H1 (cell line): ENCODE measurements at regions not wholly inside any gene's neighbourhood (a gene's known extent, or its start where the extent isn't known, plus 50 kb on each side); places are given as distances from the start of the nearest gene placed in this dataset.

Source experiments
- CTCF ChIA-PET: fragments of 300-600 bp; sonication (Branson Sonifier 250); formaldehyde crosslinking; loops from one replicate; lab custom pipeline; 2021; ENCODE audit not compliant: partially characterized antibody; lab: Charles Lee
- POLR2A ChIA-PET: fragments of 300-600 bp; sonication (Branson Sonifier 250); formaldehyde crosslinking; loops from one replicate; lab custom pipeline; 2021; ENCODE audit warnings: inconsistent platforms; ENCODE audit not compliant: partially characterized antibody; lab: Charles Lee
- DNase-seq, 2 experiments: peaks; one replicate each; pipeline versions ENCODE4 v3.0.0 to v3.0.0-alpha.2; 2010 to 2022; ENCODE audit warnings: low spot score in 2 of 2, low read depth in 1 of 2, mixed read lengths in 1 of 2
- FAIRE-seq: peaks from 2 replicates; lab custom pipeline; 2011; peaks lifted over from hg19 to GRCh38; lab: Jason Lieb, UNC
- H2AFZ ChIP-seq: 2 replicates; pipeline ENCODE4 v1.8.1; 2012; ENCODE audit warnings: low read length, inconsistent platforms
- H2AK5ac ChIP-seq: 2 replicates; pipeline ENCODE4 v1.6.1; 2013; ENCODE audit warnings: low read depth, low read length
- H2BK120ac ChIP-seq: replicated peaks from 2 replicates; pipeline ENCODE3; 2013; ENCODE audit warnings: low read depth, low read length, inconsistent platforms
- H2BK12ac ChIP-seq: 2 replicates; pipeline ENCODE4 v1.6.1; 2013; ENCODE audit warnings: low read depth, low read length
- H2BK15ac ChIP-seq: 2 replicates; pipeline ENCODE4 v1.6.1; 2013; ENCODE audit warnings: low read length
- H2BK20ac ChIP-seq: 2 replicates; pipeline ENCODE4 v1.6.1; 2013; ENCODE audit warnings: low read length
- H2BK5ac ChIP-seq: 2 replicates; pipeline ENCODE4 v1.6.1; 2013; ENCODE audit warnings: low read depth, low read length
- H3K14ac ChIP-seq: 2 replicates; pipeline ENCODE4 v1.6.1; 2013; ENCODE audit warnings: inconsistent platforms; ENCODE audit not compliant: insufficient read length
- H3K18ac ChIP-seq: 2 replicates; pipeline ENCODE4 v1.6.1; 2013; ENCODE audit warnings: low read length; ENCODE audit errors: extremely low read depth
- H3K23ac ChIP-seq: 2 replicates; pipeline ENCODE4 v1.6.1; 2013; ENCODE audit warnings: inconsistent platforms; ENCODE audit not compliant: insufficient read length
- H3K23me2 ChIP-seq: 2 replicates; pipeline ENCODE4 v1.6.1; 2013; ENCODE audit warnings: low read depth, low read length
- H3K27ac ChIP-seq: 2 replicates; pipeline ENCODE4 v1.6.1; 2011; ENCODE audit warnings: low read depth, low read length, inconsistent platforms
- H3K27me3 ChIP-seq, 4 experiments: replicated peaks in 1 of 4; 1 replicate in 1 of 4; 2 replicates in 3 of 4; pipeline versions ENCODE4 v1.6.1 to v1.8.1; 2011 to 2013; ENCODE audit warnings: low read length in 3 of 4, mild to moderate bottlenecking in 3 of 4, inconsistent platforms in 2 of 4, mixed read lengths in 2 of 4, moderate library complexity in 1 of 4; ENCODE audit not compliant: control insufficient read depth in 3 of 4, insufficient read depth in 3 of 4; ENCODE audit errors: extremely low read depth in 1 of 4
- H3K36me3 ChIP-seq, 4 experiments: 2 replicates each; pipeline versions ENCODE4 v1.6.1 to v1.8.1; 2011 to 2013; ENCODE audit warnings: mild to moderate bottlenecking in 4 of 4, low read length in 3 of 4, moderate library complexity in 2 of 4, control low read depth in 1 of 4, inconsistent platforms in 1 of 4; ENCODE audit not compliant: insufficient read depth in 4 of 4, control insufficient read depth in 2 of 4
- H3K4ac ChIP-seq: replicated peaks from 2 replicates; pipeline ENCODE3; 2013; ENCODE audit warnings: low read length, low read depth, mixed read lengths, inconsistent platforms; ENCODE audit not compliant: insufficient read length
- H3K4me1 ChIP-seq, 4 experiments: replicated peaks in 1 of 4; 1 replicate in 1 of 4; 2 replicates in 3 of 4; pipeline versions ENCODE4 v1.6.1 to v1.8.1; 2011 to 2013; ENCODE audit warnings: low read length in 3 of 4, inconsistent platforms in 2 of 4, mixed read lengths in 1 of 4; ENCODE audit not compliant: insufficient read depth in 4 of 4, control insufficient read depth in 3 of 4
- H3K4me2 ChIP-seq, 2 experiments: 2 replicates each; pipeline versions ENCODE4 v1.6.1 to v1.8.1; 2011 to 2013; ENCODE audit warnings: low read depth in 2 of 2, low read length in 2 of 2, control low read depth in 1 of 2, inconsistent platforms in 1 of 2, mild to moderate bottlenecking in 1 of 2; ENCODE audit not compliant: insufficient read depth in 1 of 2
- H3K4me3 ChIP-seq, 4 experiments: fragments of 200-600, 300-600 bp in 1 of 4; sonication (generic), shearing (Covaris generic), sonication (Bioruptor Twin) in 1 of 4; 2 replicates each; pipeline versions ENCODE4 v1.5.1 to v1.8.1; 2011 to 2016; ENCODE audit warnings: low read length in 4 of 4, low read depth in 3 of 4, control low read depth in 2 of 4, inconsistent platforms in 2 of 4, mild to moderate bottlenecking in 2 of 4, mixed read lengths in 1 of 4, moderate library complexity in 1 of 4; ENCODE audit not compliant: insufficient read depth in 2 of 4; ENCODE audit errors: extremely low read depth in 1 of 4
- H3K56ac ChIP-seq: replicated peaks from 2 replicates; pipeline ENCODE3; 2013; ENCODE audit warnings: low read depth, mild to moderate bottlenecking, mixed read lengths, low read length, inconsistent platforms; ENCODE audit not compliant: insufficient read length
- H3K79me1 ChIP-seq: 2 replicates; pipeline ENCODE4 v1.6.1; 2013; ENCODE audit warnings: low read depth, low read length, control low read depth
- H3K79me2 ChIP-seq, 2 experiments: 2 replicates each; pipeline versions ENCODE4 v1.6.1 to v1.8.1; 2012 to 2013; ENCODE audit warnings: low read length in 2 of 2, mild to moderate bottlenecking in 2 of 2, inconsistent platforms in 1 of 2; ENCODE audit not compliant: insufficient read depth in 2 of 2, control insufficient read depth in 1 of 2
- H3K9ac ChIP-seq, 4 experiments: replicated peaks in 1 of 4; 1 replicate in 1 of 4; 2 replicates in 3 of 4; pipeline versions ENCODE4 v1.6.1 to v1.8.1; 2011 to 2013; ENCODE audit warnings: low read depth in 3 of 4, low read length in 3 of 4, control low read depth in 2 of 4, mild to moderate bottlenecking in 2 of 4, moderate library complexity in 2 of 4, inconsistent platforms in 1 of 4; ENCODE audit errors: extremely low read depth in 1 of 4
- H3K9me3 ChIP-seq, 2 experiments: 2 replicates each; pipeline versions ENCODE4 v1.6.1 to v1.8.1; 2012 to 2013; ENCODE audit warnings: mild to moderate bottlenecking in 2 of 2, moderate library complexity in 2 of 2, control low read depth in 1 of 2, inconsistent platforms in 1 of 2, low read depth in 1 of 2, low read length in 1 of 2, mixed read lengths in 1 of 2; ENCODE audit not compliant: insufficient read depth in 2 of 2
- H4K20me1 ChIP-seq, 2 experiments: replicated peaks in 1 of 2; 2 replicates each; pipeline versions ENCODE3 to v1.8.1; 2011 to 2013; ENCODE audit warnings: inconsistent platforms in 2 of 2, low read length in 2 of 2, mild to moderate bottlenecking in 1 of 2; ENCODE audit not compliant: insufficient read depth in 2 of 2, control insufficient read depth in 1 of 2
- H4K5ac ChIP-seq: 2 replicates; pipeline ENCODE4 v1.6.1; 2013; ENCODE audit warnings: low read length, low read depth, mixed read lengths, inconsistent platforms; ENCODE audit not compliant: insufficient read length
- H4K8ac ChIP-seq: 2 replicates; pipeline ENCODE4 v1.8.0; 2013; ENCODE audit warnings: mild to moderate bottlenecking, moderate library complexity, low read length, inconsistent platforms; ENCODE audit not compliant: insufficient read depth; ENCODE audit errors: extremely low read depth
- H4K91ac ChIP-seq: replicated peaks from 2 replicates; pipeline ENCODE3; 2013; ENCODE audit warnings: low read length, mixed read lengths, inconsistent platforms; ENCODE audit not compliant: insufficient read length
- ATF2 ChIP-seq: IDR thresholded peaks from 2 replicates; pipeline ENCODE4 v1.6.1; 2012; ENCODE audit warnings: low read length, inconsistent platforms
- HDAC6 ChIP-seq: IDR thresholded peaks from one replicate; pipeline ENCODE4 v1.7.1; 2012; ENCODE audit warnings: low read depth, mild to moderate bottlenecking, inconsistent platforms, low read length, moderate library complexity
- NRF1 ChIP-seq: IDR thresholded peaks from 2 replicates; pipeline ENCODE4 v1.6.1; 2011; ENCODE audit warnings: mild to moderate bottlenecking, low read depth, low read length, improper control_type of control experiment
- POLR2AphosphoS5 ChIP-seq: IDR thresholded peaks from 2 replicates; pipeline ENCODE4 v1.6.1; 2011; ENCODE audit warnings: low read depth, low read length
- WGBS, 2 experiments: shearing (Covaris generic) in 1 of 2; methylation state at CpG; one replicate each; pipeline versions ENCODE4 v1.1.6 to v1.1.7; 2013 to 2015; ENCODE audit warnings: low lambda C conversion rate in 2 of 2, mixed read lengths in 2 of 2, inconsistent platforms in 1 of 2, low coverage in 1 of 2, missing lambda C conversion rate in 1 of 2; ENCODE audit not compliant: insufficient replicate concordance in 2 of 2, insufficient coverage in 1 of 2, insufficient read length in 1 of 2; ENCODE audit errors: extremely low coverage in 1 of 2, missing lambda C conversion rate in 1 of 2; 5-methylcytosine and 5-hydroxymethylcytosine counted together

- TF ChIP-seq POLR2AphosphoS5 = no peak
- TF ChIP-seq, all 59 proteins: peak for 0
These were observed 114.3 kb upstream of the PLPPR1 start (continued) for GRCh38 chr9:100914266-100914665.

GRCh38 chr9:100919506-100919905, 109.0 kb upstream of the PLPPR1 start:
- no peak overlapping the region for H4K8ac ChIP-seq
- H2BK15ac ChIP-seq = no peak overlapping the region
- no peaks in the 10 kb centered on the region for H3K79me1 ChIP-seq
- 84% methylated on average over 3 of the region's 3 CpGs; no CpG with 5 or more reads in 1 of the 2 experiments for WGBS, 2 experiments
- FAIRE-seq (no peak), DNase-seq (no peak)
- H2BK5ac ChIP-seq = no peak overlapping the region
- H3K9me3 ChIP-seq = no peaks in the 10 kb centered on the region
- H3K27ac ChIP-seq = no peak overlapping the region
- no peaks in the 10 kb centered on the region for H3K27me3 ChIP-seq
- no peaks in the 10 kb centered on the region for H4K20me1 ChIP-seq
- no peak overlapping the region for H2AK5ac ChIP-seq
- POLR2A ChIA-PET = no interaction called here
- TF ChIP-seq NRF1 (no peak), ATF2 (no peak), HDAC6 (no peak)
- no peak overlapping the region for H3K18ac ChIP-seq
- H3K4me1 ChIP-seq = no peaks in the 10 kb centered on the region
- H3K56ac ChIP-seq = no peak overlapping the region
- H3K14ac ChIP-seq = no peak overlapping the region
- H2BK120ac ChIP-seq = no peak overlapping the region
- no peak overlapping the region for H3K9ac ChIP-seq
- H3K36me3 ChIP-seq = no peaks in the 10 kb centered on the region
- H2BK12ac ChIP-seq = no peak overlapping the region
- H3K4me2 ChIP-seq = no peak overlapping the region
- no peak overlapping the region for H2BK20ac ChIP-seq
- H3K23me2 ChIP-seq = no peaks in the 10 kb centered on the region
- H3K23ac ChIP-seq = no peak overlapping the region
- no peak overlapping the region for H4K91ac ChIP-seq
- H4K5ac ChIP-seq = no peak overlapping the region
- CTCF ChIA-PET = interaction anchor here (1.1 kb wide), 1 partner anchor 64 kb away, joined by 3 read pairs; no protein-coding TSS in a partner anchor
- no peak overlapping the region for H3K4me3 ChIP-seq
- H2AFZ ChIP-seq = no peak overlapping the region
- H3K79me2 ChIP-seq = no peaks in the 10 kb centered on the region
- no peak overlapping the region for H3K4ac ChIP-seq
